Nephron progenitor cell (in vitro differentiated cells): ENCODE measurements at regions not wholly inside any gene's neighbourhood (a gene's known extent, or its start where the extent isn't known, plus 50 kb on each side); places are given as distances from the start of the nearest gene placed in this dataset.

Experiments used
- DNase-seq: peaks from one replicate; pipeline ENCODE4 v3.0.0; 2021
- H3K27ac Mint-ChIP-seq: 2 replicates; pipeline ENCODE4 v1.8.0; 2021; ENCODE audit warnings: mild to moderate bottlenecking, moderate library complexity, mixed read lengths
- H3K27me3 Mint-ChIP-seq: 2 replicates; pipeline ENCODE4 v1.8.0; 2021; ENCODE audit warnings: mild to moderate bottlenecking, low read depth, mixed read lengths; ENCODE audit not compliant: poor library complexity
- H3K36me3 Mint-ChIP-seq: 2 replicates; pipeline ENCODE4 v1.8.0; 2021; ENCODE audit warnings: low read depth, mixed read lengths
- H3K4me1 Mint-ChIP-seq: 2 replicates; pipeline ENCODE4 v1.8.0; 2021; ENCODE audit warnings: mixed read lengths
- H3K4me3 Mint-ChIP-seq: 2 replicates; pipeline ENCODE4 v1.8.0; 2021; ENCODE audit warnings: mild to moderate bottlenecking, moderate library complexity, mixed read lengths
- H3K9me3 Mint-ChIP-seq: 2 replicates; pipeline ENCODE4 v1.8.0; 2021; ENCODE audit warnings: mild to moderate bottlenecking, moderate library complexity, mixed read lengths
- TF ChIP-seq, protein P1 (sequence below): fragments of 200-600 bp; sonication (generic); IDR thresholded peaks from 2 replicates; pipeline ENCODE4 v1.5.0; 2021; ENCODE audit warnings: antibody characterized with exemption

GRCh38 chr22:47610281-47610680 lies 847.8 kb downstream of the TBC1D22A start:
- no peaks in the 10 kb centered on the region for H3K4me1 Mint-ChIP-seq
- H3K36me3 Mint-ChIP-seq: no peaks in the 10 kb centered on the region
- TF ChIP-seq, protein P1, sequence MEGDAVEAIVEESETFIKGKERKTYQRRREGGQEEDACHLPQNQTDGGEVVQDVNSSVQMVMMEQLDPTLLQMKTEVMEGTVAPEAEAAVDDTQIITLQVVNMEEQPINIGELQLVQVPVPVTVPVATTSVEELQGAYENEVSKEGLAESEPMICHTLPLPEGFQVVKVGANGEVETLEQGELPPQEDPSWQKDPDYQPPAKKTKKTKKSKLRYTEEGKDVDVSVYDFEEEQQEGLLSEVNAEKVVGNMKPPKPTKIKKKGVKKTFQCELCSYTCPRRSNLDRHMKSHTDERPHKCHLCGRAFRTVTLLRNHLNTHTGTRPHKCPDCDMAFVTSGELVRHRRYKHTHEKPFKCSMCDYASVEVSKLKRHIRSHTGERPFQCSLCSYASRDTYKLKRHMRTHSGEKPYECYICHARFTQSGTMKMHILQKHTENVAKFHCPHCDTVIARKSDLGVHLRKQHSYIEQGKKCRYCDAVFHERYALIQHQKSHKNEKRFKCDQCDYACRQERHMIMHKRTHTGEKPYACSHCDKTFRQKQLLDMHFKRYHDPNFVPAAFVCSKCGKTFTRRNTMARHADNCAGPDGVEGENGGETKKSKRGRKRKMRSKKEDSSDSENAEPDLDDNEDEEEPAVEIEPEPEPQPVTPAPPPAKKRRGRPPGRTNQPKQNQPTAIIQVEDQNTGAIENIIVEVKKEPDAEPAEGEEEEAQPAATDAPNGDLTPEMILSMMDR: no peak
- H3K4me3 Mint-ChIP-seq: no peak overlapping the region
- peaks cover 22% of the 10 kb centered on the region for H3K9me3 Mint-ChIP-seq
- H3K27me3 Mint-ChIP-seq: peaks cover 9% of the 10 kb centered on the region
- no peak overlapping the region for H3K27ac Mint-ChIP-seq
- DNase-seq: no peak

DNA sequence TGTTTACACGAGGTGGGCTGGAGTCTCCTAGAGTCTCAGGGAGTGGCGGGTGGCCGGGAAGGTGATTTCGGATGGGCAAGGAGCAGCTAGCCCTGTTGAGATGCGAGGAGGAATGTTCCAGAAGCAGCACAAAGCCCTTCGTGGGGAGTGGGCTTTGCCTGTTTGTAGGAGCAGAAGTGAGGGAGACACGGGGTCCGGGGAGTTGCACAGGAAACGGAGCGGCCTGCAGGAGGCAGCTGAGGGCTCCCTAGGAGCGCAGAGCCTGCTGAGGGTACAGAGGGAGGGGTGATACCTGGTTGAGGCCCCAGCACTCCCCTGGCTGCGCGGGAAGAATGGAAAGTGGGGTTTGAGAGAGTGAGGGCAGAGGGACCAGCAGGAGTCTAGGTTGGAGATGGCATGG lies 847.2 kb downstream of the TBC1D22A start:
- Mint-ChIP-seq H3K36me3 (no peaks in the 10 kb centered on the region), H3K9me3 (peaks cover 23% of the 10 kb centered on the region), H3K27me3 (peaks cover 9% of the 10 kb centered on the region), H3K4me1 (no peaks in the 10 kb centered on the region), H3K27ac (no peak overlapping the region), H3K4me3 (no peak overlapping the region)
- DNase-seq: no peak
- TF ChIP-seq, protein P1: no peak

GRCh38 chr22:47608421-47608820 lies 846.0 kb downstream of the TBC1D22A start:
- no peak for DNase-seq
- Mint-ChIP-seq H3K9me3 (peaks cover 35% of the 10 kb centered on the region), H3K36me3 (no peaks in the 10 kb centered on the region), H3K4me1 (no peaks in the 10 kb centered on the region), H3K4me3 (no peak overlapping the region), H3K27ac (no peak overlapping the region), H3K27me3 (peaks cover 9% of the 10 kb centered on the region)
- TF ChIP-seq, protein P1: no peak

DNA sequence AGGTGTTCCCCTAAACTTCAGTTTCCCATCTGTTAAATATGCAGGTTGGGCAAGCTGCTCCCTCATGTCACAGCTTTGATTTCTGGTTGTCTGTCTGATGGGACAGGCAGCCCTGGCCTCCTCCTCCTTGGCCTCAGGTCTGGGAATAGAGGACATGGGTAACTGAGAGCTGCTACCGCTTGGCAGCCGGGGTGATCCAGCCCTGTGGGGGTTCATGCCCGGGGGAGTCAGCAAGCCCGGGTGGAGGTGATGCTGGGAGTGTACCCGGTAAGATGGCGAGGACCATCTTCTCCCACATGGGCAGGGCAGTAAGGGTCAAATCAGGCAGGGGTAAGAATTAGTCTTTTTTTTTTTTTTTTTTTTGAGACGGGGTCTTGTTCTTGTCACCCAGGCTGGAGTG lies 845.0 kb downstream of the TBC1D22A start:
- no peaks in the 10 kb centered on the region for H3K4me1 Mint-ChIP-seq
- no peak for DNase-seq
- H3K9me3 Mint-ChIP-seq: peaks cover 36% of the 10 kb centered on the region
- H3K36me3 Mint-ChIP-seq: no peaks in the 10 kb centered on the region
- no peak overlapping the region for H3K27ac Mint-ChIP-seq
- TF ChIP-seq, protein P1: no peak
- peaks cover 9% of the 10 kb centered on the region for H3K27me3 Mint-ChIP-seq
- H3K4me3 Mint-ChIP-seq: no peak overlapping the region

GRCh38 chr22:47606426-47606825 lies 844.0 kb downstream of the TBC1D22A start:
- Mint-ChIP-seq H3K4me1 (no peaks in the 10 kb centered on the region), H3K27ac (no peak overlapping the region), H3K36me3 (no peaks in the 10 kb centered on the region), H3K9me3 (peaks cover 44% of the 10 kb centered on the region), H3K4me3 (no peak overlapping the region), H3K27me3 (peaks cover 9% of the 10 kb centered on the region)
- no peak for DNase-seq
- TF ChIP-seq, protein P1: no peak

DNA sequence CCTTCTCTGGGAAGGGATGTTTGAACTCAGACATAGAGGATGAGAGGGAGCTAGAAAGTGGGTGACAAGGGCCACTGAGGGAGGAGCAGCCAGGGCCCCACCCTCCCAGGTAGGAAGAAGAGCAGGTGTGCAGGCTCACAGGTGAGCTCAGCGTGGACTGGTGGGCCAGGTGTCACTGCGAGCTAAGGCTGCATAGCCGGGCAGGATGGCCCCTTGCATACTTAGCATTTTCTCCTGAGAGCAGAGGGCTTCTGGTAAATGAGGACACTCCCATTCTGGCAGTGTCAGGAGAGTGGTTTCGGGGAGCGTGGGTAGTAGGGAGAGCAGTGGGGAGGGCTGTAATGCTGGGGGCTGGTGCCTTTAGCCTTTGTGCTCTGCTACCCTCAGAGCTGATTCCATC lies 843.4 kb downstream of the TBC1D22A start:
- TF ChIP-seq, protein P1: no peak
- no peaks in the 10 kb centered on the region for H3K36me3 Mint-ChIP-seq
- no peak overlapping the region for H3K4me3 Mint-ChIP-seq
- peaks cover 9% of the 10 kb centered on the region for H3K27me3 Mint-ChIP-seq
- H3K27ac Mint-ChIP-seq: no peak overlapping the region
- DNase-seq: no peak
- H3K4me1 Mint-ChIP-seq: no peaks in the 10 kb centered on the region
- peaks cover 49% of the 10 kb centered on the region for H3K9me3 Mint-ChIP-seq
